AG09319 (cell line): ENCODE measurements at regions not wholly inside any gene's neighbourhood (a gene's known extent, or its start where the extent isn't known, plus 50 kb on each side); places are given as distances from the start of the nearest gene placed in this dataset.

Experiments
- DNase-seq: peaks from one replicate; pipeline ENCODE4 v3.0.0-alpha.2; 2010; ENCODE audit warnings: low read depth; ENCODE audit errors: extremely low read depth
- CTCF ChIP-seq: IDR thresholded peaks from 2 replicates; pipeline ENCODE4 v1.5.1; 2011; ENCODE audit warnings: low read depth, mild to moderate bottlenecking, inconsistent platforms, low read length, moderate library complexity

- TF ChIP-seq CTCF = no peak
Measured at GRCh38 chr4:16992566-16993225, 94.3 kb upstream of the LDB2 start.

GRCh38 chr4:16991450-16991849, 93.0 kb upstream of the LDB2 start:
- no peak for TF ChIP-seq CTCF
- DNase-seq = no peak

More at GRCh38 chr4:16992566-16993225, 94.3 kb upstream of the LDB2 start:
- no peak for DNase-seq

GRCh38 chr4:16989371-16989770, 90.9 kb upstream of the LDB2 start:
- TF ChIP-seq CTCF = no peak
- DNase-seq = no peak

- DNase-seq = no peak
- no peak for TF ChIP-seq CTCF
Measured at GRCh38 chr4:16988814-16989213, 90.4 kb upstream of the LDB2 start.

- no peak for DNase-seq
- TF ChIP-seq CTCF = no peak
Measured at GRCh38 chr4:16977081-16977480, 78.6 kb upstream of the LDB2 start.

- no peak for TF ChIP-seq CTCF
- no peak for DNase-seq
Measured at GRCh38 chr4:16969696-16970135, 71.3 kb upstream of the LDB2 start.

GRCh38 chr4:16967722-16968121, 69.3 kb upstream of the LDB2 start:
- no peak for DNase-seq
- TF ChIP-seq CTCF = no peak
